Adrenal gland (tissue), 5 donors: ENCODE measurements at regions not wholly inside any gene's neighbourhood (a gene's known extent, or its start where the extent isn't known, plus 50 kb on each side); places are given as distances from the start of the nearest gene placed in this dataset.

Experiments used
- CTCF ChIP-seq, 6 experiments: fragments of 450-650 bp in 4 of 6; fragments of 200-600 bp in 2 of 6; sonication (generic) in 1 of 6; IDR thresholded peaks; 1 replicate in 5 of 6; 2 replicates in 1 of 6; pipeline versions ENCODE4 v1.5.1 to v1.8.0; 2016 to 2021; ENCODE audit warnings: antibody characterized with exemption in 6 of 6, mild to moderate bottlenecking in 2 of 6, moderate library complexity in 1 of 6
- POLR2A ChIP-seq, 2 donors: fragments of 450-650 bp; IDR thresholded peaks; one replicate each; pipeline ENCODE4 v1.6.1; 2017; ENCODE audit warnings: antibody characterized with exemption in 2 of 2, mild to moderate bottlenecking in 2 of 2, moderate library complexity in 1 of 2
- donor health status: DM: no; HTN: no; CAD: no.

- TF ChIP-seq CTCF (IDR thresholded peaks at IDR 0.05), result no peak
- no peak for TF ChIP-seq POLR2A (IDR thresholded peaks at IDR 0.05)
These were observed 754.2 kb downstream of the FGF9 start for GRCh38 chr13:22425087-22425486.
